Breast epithelium (tissue), 3 donors: ENCODE measurements at regions not wholly inside any gene's neighbourhood (a gene's known extent, or its start where the extent isn't known, plus 50 kb on each side); places are given as distances from the start of the nearest gene placed in this dataset.

Experiments
- CTCF ChIP-seq, 3 donors: fragments of 450-650 bp; IDR thresholded peaks; one replicate each; pipeline ENCODE4 v1.5.1; 2016 to 2017; ENCODE audit warnings: antibody characterized with exemption in 3 of 3, mild to moderate bottlenecking in 3 of 3, moderate library complexity in 3 of 3
- POLR2A ChIP-seq: fragments of 450-650 bp; IDR thresholded peaks from one replicate; pipeline ENCODE4 v1.6.1; 2016; ENCODE audit warnings: antibody characterized with exemption, mild to moderate bottlenecking, moderate library complexity
- POLR2AphosphoS5 ChIP-seq, 3 donors: sonication (generic); formaldehyde crosslinking; IDR thresholded peaks; one replicate each; pipeline ENCODE4 v1.6.1; 2017; ENCODE audit warnings: antibody characterized with exemption in 3 of 3

DNA sequence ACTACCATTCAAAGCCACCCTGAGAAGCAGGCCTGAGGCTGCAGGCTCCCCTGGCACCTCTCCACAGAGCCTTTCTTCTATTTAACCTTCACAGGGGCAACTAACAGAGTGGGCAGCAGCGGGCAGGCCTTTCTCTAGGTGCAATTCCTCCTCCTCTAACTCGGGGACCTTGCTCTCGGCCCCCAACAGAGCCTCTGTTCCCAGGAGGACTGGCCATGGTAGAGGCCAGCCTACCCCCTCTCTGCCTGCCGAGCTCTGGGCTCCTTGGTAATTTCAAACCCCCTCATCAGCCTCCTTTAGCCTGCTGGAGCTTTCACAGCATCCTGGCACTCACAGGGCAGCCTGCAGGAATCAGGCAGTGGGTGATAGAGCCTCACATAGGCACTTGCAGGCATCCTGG, 920.8 kb upstream of the ZNF722 start:
- TF ChIP-seq CTCF (IDR thresholded peaks at IDR 0.05) = no peak
- no peak for TF ChIP-seq POLR2A
- no peak for TF ChIP-seq POLR2AphosphoS5 (IDR thresholded peaks at IDR 0.05)
